Activated CD4-positive, alpha-beta memory T cell treated with anti-CD3 and anti-CD28 coated beads for 36 hours (primary cell): ENCODE measurements at regions not wholly inside any gene's neighbourhood (a gene's known extent, or its start where the extent isn't known, plus 50 kb on each side); places are given as distances from the start of the nearest gene placed in this dataset.
A peak's percentile ranks its signal among the peaks of the same experiment; 100 is the strongest.

ENCODE experiments used
- CTCF ChIA-PET: fragments of 350-600 bp; sonication (Branson Sonifier 250); formaldehyde crosslinking; loops from one replicate; lab custom pipeline; 2021; ENCODE audit warnings: antibody characterized with exemption, inconsistent platforms; lab: Charles Lee
- POLR2A ChIA-PET: fragments of 350-600 bp; sonication (Branson Sonifier 250); formaldehyde crosslinking; loops from one replicate; lab custom pipeline; 2021; ENCODE audit warnings: antibody characterized with exemption; lab: Charles Lee
- DNase-seq: peaks from one replicate; pipeline ENCODE4 v3.0.0-alpha.2; 2020
- H3K27ac Mint-ChIP-seq: one replicate; pipeline ENCODE4 v1.8.0; 2021; ENCODE audit warnings: mixed read lengths
- H3K27me3 Mint-ChIP-seq: one replicate; pipeline ENCODE4 v1.8.0; 2021; ENCODE audit warnings: mixed read lengths
- H3K36me3 Mint-ChIP-seq: one replicate; pipeline ENCODE4 v1.8.0; 2021; ENCODE audit warnings: mixed read lengths
- H3K4me1 Mint-ChIP-seq: one replicate; pipeline ENCODE4 v1.8.0; 2021; ENCODE audit warnings: low read depth, mixed read lengths
- H3K4me3 Mint-ChIP-seq: one replicate; pipeline ENCODE4 v1.8.0; 2021; ENCODE audit warnings: mild to moderate bottlenecking, mixed read lengths
- H3K9me3 Mint-ChIP-seq: one replicate; pipeline ENCODE4 v1.8.0; 2021; ENCODE audit warnings: mixed read lengths
- intact Hi-C: fragments of 100-400 bp; cut with micrococcal nuclease; formaldehyde crosslinking; loops from one replicate; pipeline ENCODE4 v1.15.1; 2023

DNA sequence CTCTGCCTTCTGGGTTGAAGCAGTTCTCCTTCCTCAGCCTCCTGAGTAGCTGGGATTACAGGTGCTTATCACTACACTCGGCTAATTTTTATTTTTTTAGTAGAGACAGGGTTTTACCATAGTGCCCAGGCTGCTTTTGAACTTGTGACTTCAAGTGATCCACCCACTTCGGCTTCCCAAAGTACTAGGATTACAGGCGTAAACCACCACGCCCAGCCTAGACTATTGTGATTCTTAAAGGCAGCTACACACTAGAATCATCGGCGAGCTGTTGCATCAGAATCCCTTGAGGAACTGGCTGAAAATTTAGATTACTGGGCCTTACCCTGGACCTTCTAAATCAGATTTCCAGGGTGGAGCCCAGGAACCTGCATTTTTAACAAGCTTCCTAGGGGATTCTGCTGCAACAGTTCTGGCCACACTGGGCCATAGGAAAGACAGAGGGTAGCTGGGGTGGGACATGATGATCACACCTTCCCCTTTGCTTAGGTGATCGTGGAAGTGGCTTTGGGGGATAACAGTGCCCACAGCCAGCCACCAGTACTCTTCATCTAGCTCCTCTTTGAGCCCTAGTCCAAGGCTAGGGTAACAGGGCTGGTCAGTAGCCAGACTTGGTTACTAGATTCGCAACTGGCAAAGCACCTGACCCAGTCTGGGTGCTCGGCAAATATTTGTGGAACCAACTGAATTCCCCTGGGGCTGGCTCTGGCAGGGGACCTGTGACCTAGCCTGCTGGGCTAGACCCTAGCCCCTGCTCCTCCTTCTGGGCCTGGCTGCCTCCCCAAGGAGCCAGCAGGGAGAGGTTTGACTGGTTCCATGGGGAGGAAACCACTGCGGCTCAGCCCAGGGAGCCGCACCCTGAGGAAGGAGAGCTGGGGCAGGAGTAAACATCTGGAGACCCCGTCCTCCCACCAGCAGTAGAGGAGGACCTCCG is 67.1 kb upstream of the DUSP5 start:
- intact Hi-C loops = no loop called here
- CTCF ChIA-PET = interaction anchor here (0.8 to 2.0 kb wide), 3 partner anchors 16 to 76 kb away, joined by 3 to 8 read pairs (median 5); no protein-coding TSS in a partner anchor
- Mint-ChIP-seq H3K27ac (no peak overlapping the region), H3K4me1 (peaks cover 42% of the 10 kb centered on the region), H3K9me3 (peaks cover 10% of the 10 kb centered on the region), H3K36me3 (no peaks in the 10 kb centered on the region), H3K27me3 (no peaks in the 10 kb centered on the region), H3K4me3 (no peak overlapping the region)
- POLR2A ChIA-PET = interaction anchor here (0.8 to 1.7 kb wide), 2 partner anchors 66 to 74 kb away, joined by 3 to 4 read pairs; no protein-coding TSS in a partner anchor
- DNase-seq = peak; percentile 7

DNA sequence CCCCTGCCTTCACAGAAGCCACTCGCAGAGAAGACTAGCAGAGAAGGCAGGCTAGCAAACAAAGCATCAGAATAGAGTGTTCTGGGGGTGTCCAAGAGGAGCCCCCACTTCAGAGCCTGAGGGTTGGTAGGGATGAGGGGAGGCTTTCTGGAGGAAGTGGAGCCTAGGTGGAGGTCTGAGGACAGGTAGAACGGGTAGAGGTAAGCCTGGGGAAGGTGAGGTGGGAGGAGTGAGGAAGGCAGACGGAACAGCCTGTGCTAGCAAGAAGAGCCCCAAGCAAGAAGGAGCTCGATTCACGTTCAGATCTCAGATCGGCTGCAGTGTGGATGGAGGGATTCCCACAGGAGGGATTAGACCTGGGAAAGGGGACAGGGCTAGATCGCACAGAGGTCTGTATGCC is 66.0 kb upstream of the DUSP5 start:
- peaks cover 8% of the 10 kb centered on the region for H3K9me3 Mint-ChIP-seq
- intact Hi-C loops = no loop called here
- no peaks in the 10 kb centered on the region for H3K36me3 Mint-ChIP-seq
- peak; percentile 1 for DNase-seq
- POLR2A ChIA-PET = no interaction called here
- H3K27ac Mint-ChIP-seq = no peak overlapping the region
- H3K4me1 Mint-ChIP-seq = peaks cover 31% of the 10 kb centered on the region
- CTCF ChIA-PET = interaction anchor here (2.0 kb wide), 1 partner anchor 77 kb away, joined by 8 read pairs; no protein-coding TSS in a partner anchor
- H3K27me3 Mint-ChIP-seq = no peaks in the 10 kb centered on the region
- H3K4me3 Mint-ChIP-seq = no peak overlapping the region

DNA sequence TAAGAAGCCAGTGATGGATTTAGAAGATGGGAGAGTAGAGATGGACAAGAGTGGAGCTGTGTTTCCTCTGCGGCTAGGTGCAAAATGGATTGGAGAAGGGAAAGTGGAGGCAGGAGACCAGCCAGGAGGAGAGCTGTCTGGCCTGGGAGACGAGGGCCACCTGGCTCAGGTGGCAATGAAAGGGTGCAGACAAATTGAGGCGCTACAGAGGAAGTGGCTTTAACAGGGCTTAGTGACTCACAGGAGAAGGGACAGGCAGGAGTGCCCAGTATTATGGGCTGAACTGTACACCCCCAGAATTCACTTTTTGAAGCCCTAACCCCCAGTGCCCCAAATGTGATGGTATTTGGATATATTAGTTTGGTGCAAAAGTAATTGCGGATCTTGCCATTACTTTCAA is 65.6 kb upstream of the DUSP5 start:
- Mint-ChIP-seq H3K4me3 (no peak overlapping the region), H3K4me1 (peaks cover 27% of the 10 kb centered on the region), H3K36me3 (no peaks in the 10 kb centered on the region), H3K27me3 (no peaks in the 10 kb centered on the region), H3K27ac (no peak overlapping the region), H3K9me3 (peaks cover 8% of the 10 kb centered on the region)
- POLR2A ChIA-PET = interaction anchor here (0.8 kb wide), 1 partner anchor 9 kb away, joined by 3 read pairs; no protein-coding TSS in a partner anchor
- intact Hi-C loops = no loop called here
- CTCF ChIA-PET = interaction anchor here (0.8 to 2.0 kb wide), 2 partner anchors 10 to 77 kb away, joined by 3 to 8 read pairs; no protein-coding TSS in a partner anchor
- DNase-seq = peak; percentile 8

DNA sequence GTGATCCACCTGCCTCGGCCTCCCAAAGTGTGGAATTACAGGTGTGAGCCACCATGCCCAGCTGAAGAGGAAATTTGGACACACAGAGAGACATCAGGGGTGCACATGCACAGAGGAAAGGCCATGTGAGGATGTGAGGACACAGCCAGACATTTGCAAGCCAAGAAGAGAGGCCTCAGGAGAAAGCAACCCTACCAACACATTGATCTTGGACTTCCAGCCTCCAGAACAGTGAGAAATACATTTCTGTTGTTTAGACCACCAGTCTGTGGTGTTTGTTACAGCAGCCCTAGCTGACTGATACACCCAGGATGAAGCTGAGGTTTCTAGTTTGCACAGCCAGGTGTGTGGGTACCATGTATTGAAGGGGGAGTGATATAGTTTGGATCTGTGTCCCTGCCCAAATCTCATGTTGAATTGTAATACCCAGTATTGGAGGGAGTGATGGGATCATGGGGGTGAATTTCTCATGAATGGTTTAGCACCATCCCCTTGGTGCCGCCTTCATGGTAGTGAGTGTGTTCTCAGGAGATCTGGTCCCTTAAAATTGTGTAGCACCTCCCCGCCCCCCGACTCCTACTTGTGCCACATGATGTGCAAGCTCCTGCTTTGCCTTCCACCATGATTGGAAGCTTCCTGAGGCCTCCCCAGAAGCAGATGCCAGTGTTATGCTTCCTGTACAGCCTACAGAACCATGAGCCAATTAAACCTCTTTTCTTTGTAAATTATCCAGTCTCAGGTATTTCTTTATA is 64.7 kb upstream of the DUSP5 start:
- peak; percentile 6 for DNase-seq
- Mint-ChIP-seq H3K4me1 (peaks cover 19% of the 10 kb centered on the region), H3K27me3 (no peaks in the 10 kb centered on the region), H3K4me3 (no peak overlapping the region), H3K27ac (no peak overlapping the region), H3K36me3 (no peaks in the 10 kb centered on the region), H3K9me3 (peaks cover 8% of the 10 kb centered on the region)
- intact Hi-C loops = no loop called here
- ChIA-PET POLR2A (interaction anchor here (0.8 kb wide), 1 partner anchor 9 kb away, joined by 3 read pairs; no protein-coding TSS in a partner anchor), CTCF (interaction anchor here (0.8 kb wide), 1 partner anchor 9 kb away, joined by 3 read pairs; no protein-coding TSS in a partner anchor)

DNA sequence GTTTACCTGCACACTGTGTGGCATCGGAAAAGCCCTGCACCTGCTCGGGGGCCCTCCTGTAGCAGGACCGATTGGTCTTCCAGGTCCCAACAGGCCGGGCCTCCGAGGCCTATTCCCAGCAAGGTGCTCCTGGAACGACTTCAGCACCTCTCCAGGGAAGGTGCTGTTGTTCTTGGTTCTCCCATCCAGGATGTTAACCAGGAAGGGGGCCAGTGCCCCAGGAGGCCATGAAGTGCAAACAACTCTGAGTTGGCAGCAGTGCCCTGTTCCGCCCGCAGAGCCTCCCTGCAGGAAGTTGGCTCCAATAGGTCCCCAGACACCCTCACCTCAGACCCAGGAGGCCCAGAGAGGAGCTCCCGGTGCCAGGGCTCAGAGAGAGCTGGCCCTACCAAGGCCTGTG is 64.0 kb upstream of the DUSP5 start:
- DNase-seq = peak; percentile 5
- POLR2A ChIA-PET = no interaction called here
- intact Hi-C loops = no loop called here
- Mint-ChIP-seq H3K4me3 (no peak overlapping the region), H3K4me1 (peaks cover 14% of the 10 kb centered on the region), H3K27me3 (no peaks in the 10 kb centered on the region), H3K27ac (no peak overlapping the region), H3K36me3 (no peaks in the 10 kb centered on the region), H3K9me3 (peaks cover 8% of the 10 kb centered on the region)
- CTCF ChIA-PET = no interaction called here

DNA sequence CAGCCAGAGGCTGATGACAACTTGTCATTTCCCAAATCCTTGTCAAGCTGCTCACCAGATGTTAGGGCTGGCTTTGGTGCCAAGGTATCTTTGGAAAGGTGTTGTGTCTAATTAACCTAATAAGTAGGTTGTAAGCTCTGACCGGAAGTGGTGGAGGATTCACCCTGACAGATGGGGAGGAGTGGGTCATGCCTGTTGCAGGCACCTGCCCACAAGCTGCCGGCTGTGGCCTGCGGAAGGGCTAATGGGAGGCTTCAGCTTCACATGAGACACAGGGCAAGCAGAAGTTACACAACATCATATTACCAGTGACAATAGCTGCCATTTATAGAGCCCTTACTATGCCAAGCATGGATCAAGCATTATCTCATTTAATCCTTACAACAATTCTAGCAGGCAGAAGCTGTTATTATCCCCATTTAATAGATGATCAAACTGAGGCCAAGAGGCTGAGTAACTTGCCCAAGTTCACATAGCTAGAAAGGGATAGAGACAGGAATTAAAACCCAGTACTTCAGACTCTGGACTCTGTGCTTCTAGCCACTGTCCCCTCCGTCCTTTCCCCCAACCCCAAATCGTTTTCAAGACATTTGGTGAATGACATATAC is 63.1 kb upstream of the DUSP5 start:
- no peak overlapping the region for H3K27ac Mint-ChIP-seq
- ChIA-PET POLR2A (no interaction called here), CTCF (no interaction called here)
- intact Hi-C loops = no loop called here
- peaks cover 7% of the 10 kb centered on the region for H3K4me1 Mint-ChIP-seq
- H3K9me3 Mint-ChIP-seq = peaks cover 8% of the 10 kb centered on the region
- peak; percentile 0 for DNase-seq
- no peak overlapping the region for H3K4me3 Mint-ChIP-seq
- no peaks in the 10 kb centered on the region for H3K36me3 Mint-ChIP-seq
- H3K27me3 Mint-ChIP-seq = no peaks in the 10 kb centered on the region

DNA sequence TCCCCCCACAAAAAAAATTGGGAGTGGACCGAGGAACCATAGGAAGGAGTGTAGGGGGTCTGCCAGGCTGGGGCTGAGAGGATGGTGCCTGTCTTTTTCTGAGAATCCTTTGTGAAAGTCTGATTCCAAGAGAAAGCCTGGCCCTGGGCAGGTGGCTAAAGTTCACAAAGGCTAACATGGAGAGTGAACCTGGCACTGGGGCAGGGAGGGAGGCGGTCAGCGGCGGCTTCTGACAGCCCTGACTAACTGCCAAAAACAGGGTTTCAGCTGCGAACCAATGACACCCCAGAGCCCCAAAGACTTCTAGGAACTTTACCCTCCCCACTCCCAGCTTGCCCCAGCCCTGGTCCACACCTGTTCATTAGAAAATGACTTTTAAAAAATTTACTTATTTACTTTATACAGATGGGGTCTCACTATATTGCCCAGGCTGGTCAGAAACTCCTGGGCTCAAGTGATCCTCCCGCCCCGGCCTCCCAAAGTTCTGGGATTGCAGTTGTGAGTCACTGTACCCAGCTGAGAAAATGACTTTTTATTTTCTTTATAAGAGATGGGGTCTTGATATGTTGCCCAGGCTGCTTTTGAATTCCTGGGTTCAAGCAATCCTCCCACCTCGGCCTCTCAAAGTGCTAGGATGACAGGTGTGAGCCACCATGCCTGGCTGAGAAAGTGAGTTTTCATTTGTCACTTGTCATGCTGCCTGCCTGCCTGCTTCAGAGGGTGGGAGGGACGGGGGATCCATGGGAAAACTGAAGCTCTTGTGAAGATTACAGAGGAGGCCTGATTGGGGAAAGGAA is 61.0 kb upstream of the DUSP5 start:
- Mint-ChIP-seq H3K36me3 (no peaks in the 10 kb centered on the region), H3K4me1 (peaks cover 7% of the 10 kb centered on the region), H3K27ac (no peak overlapping the region), H3K4me3 (no peak overlapping the region), H3K9me3 (peaks cover 8% of the 10 kb centered on the region), H3K27me3 (no peaks in the 10 kb centered on the region)
- ChIA-PET CTCF (interaction anchor here (0.8 kb wide), 1 partner anchor 19 kb away, joined by 3 read pairs; no protein-coding TSS in a partner anchor), POLR2A (no interaction called here)
- intact Hi-C loops = no loop called here
- peak; percentile 7 for DNase-seq

DNA sequence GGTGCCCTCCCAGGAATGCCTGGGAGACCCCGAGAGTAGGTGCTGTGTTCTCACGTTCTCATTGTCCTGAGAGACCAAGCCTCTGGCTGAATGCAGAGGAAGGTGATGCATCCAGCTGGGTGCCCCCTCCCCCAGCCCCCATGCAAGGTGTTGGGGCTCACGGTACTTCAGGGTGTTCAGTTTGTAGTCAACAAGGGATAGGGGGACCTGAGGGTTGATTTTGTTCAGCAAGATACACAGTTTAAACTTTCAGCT is 60.4 kb upstream of the DUSP5 start:
- Mint-ChIP-seq H3K27me3 (no peaks in the 10 kb centered on the region), H3K27ac (no peak overlapping the region), H3K36me3 (no peaks in the 10 kb centered on the region), H3K9me3 (peaks cover 8% of the 10 kb centered on the region), H3K4me3 (no peak overlapping the region), H3K4me1 (peaks cover 8% of the 10 kb centered on the region)
- intact Hi-C loops = no loop called here
- ChIA-PET CTCF (no interaction called here), POLR2A (no interaction called here)
- no peak for DNase-seq

DNA sequence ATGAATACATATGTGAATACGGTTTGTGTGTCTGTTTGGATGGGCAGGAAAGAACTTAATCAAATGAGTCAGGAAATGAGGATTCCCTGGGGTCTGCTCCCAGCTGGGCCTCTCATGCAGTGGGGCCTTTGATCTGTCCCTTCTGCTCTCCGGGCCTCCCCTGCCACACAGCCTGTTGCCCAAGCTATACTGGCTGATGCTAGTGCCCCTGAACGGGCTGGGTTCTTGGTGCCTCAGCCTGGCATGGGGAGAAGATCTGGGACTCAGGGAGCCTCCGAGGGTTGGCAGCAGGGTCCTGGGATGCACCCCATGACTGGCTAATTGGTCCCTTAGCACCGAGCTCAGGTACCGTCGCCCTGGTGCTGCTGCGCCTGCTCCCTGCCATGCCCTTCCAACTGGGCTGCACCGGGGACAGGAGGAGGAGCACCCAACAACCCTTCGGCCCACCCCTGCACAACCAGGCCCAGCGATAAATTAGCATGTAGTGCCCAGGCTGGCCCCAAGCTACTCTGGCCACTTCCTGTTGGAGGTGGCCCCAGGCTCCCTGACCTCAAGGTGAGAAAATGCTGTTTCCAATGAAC is 59.9 kb upstream of the DUSP5 start:
- DNase-seq = peak; percentile 3
- Mint-ChIP-seq H3K4me1 (peaks cover 9% of the 10 kb centered on the region), H3K27me3 (no peaks in the 10 kb centered on the region), H3K27ac (no peak overlapping the region), H3K9me3 (peaks cover 6% of the 10 kb centered on the region), H3K36me3 (no peaks in the 10 kb centered on the region), H3K4me3 (no peak overlapping the region)
- POLR2A ChIA-PET = no interaction called here
- CTCF ChIA-PET = no interaction called here
- intact Hi-C loops = no loop called here

DNA sequence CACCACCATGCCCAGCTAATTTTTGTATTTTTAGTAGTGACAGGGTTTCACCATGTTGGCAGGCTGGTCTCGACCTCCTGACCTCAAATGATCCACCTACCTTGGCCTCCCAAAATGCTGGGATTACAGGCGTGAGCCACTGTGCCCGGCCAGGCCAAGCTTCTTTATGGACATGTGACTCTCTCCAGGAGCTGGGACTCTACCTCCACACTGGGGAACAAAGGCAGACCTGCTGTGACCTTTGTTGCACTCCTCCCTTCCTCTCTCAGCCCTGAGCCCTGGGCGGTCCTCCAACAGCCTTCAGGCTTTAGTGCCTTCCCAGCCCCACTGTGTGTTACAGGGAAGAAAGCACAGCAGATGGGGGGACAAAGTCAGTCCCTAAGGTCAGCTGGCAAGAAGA is 55.0 kb upstream of the DUSP5 start:
- H3K9me3 Mint-ChIP-seq = no peaks in the 10 kb centered on the region
- peak; percentile 3 for DNase-seq
- no peaks in the 10 kb centered on the region for H3K27me3 Mint-ChIP-seq
- no peak overlapping the region for H3K4me3 Mint-ChIP-seq
- no peak overlapping the region for H3K27ac Mint-ChIP-seq
- CTCF ChIA-PET = no interaction called here
- H3K36me3 Mint-ChIP-seq = no peaks in the 10 kb centered on the region
- POLR2A ChIA-PET = no interaction called here
- H3K4me1 Mint-ChIP-seq = peaks cover 9% of the 10 kb centered on the region
- intact Hi-C loops = loop anchor here (2.0 kb wide), 1 partner anchor 14 kb away; no protein-coding TSS in a partner anchor
